ENCODE measurements at regions not wholly inside any gene's neighbourhood (a gene's known extent, or its start where the extent isn't known, plus 50 kb on each side); places are given as distances from the start of the nearest gene placed in this dataset.

GRCh38 chr2:145059343-145059742 lies 539.4 kb upstream of the ZEB2 start:
- in situ Hi-C loops (cut with MboI; ENCODE audit: low pct_unique_long_range_greater_than_20kb, low sequenced_read_pairs, unreplicated experiment), result no loop called here
- no peak for TF ChIP-seq CTCF (IDR thresholded peaks at IDR 0.05; ENCODE audit: extremely low read depth, insufficient read depth, missing control alignments)
- DNase-seq (ENCODE audit: low spot score), result no peak

GRCh38 chr2:145058457-145058856 lies 538.5 kb upstream of the ZEB2 start:
- DNase-seq (ENCODE audit: low spot score), result no peak
- in situ Hi-C loops (cut with MboI; ENCODE audit: low pct_unique_long_range_greater_than_20kb, low sequenced_read_pairs, unreplicated experiment), result no loop called here
- TF ChIP-seq CTCF (IDR thresholded peaks at IDR 0.05; ENCODE audit: extremely low read depth, insufficient read depth, missing control alignments), result no peak

DNA sequence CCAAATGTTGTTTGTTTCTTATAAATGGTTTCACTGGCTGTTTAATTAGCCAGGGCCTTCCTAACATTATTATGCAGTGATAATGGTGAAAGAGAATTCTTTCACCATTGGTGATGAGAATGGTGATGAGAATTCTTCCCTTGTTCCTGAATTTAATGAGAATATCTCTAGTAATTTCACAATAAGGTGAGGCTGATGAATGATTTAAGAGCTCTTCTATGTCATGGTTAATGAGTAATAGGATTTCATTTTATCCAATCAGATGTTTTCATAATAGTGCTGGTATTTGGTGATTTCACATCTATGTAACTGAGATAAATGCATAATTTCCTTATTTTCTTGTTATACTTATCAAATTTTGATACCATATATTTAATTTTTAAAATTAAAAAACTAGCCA lies 535.7 kb upstream of the ZEB2 start:
- in situ Hi-C loops (cut with MboI; ENCODE audit: low pct_unique_long_range_greater_than_20kb, low sequenced_read_pairs, unreplicated experiment), result no loop called here
- DNase-seq (ENCODE audit: low spot score), result no peak
- TF ChIP-seq CTCF (IDR thresholded peaks at IDR 0.05; ENCODE audit: extremely low read depth, insufficient read depth, missing control alignments), result no peak

- DNase-seq (ENCODE audit: low spot score), result no peak
- in situ Hi-C loops (cut with MboI; ENCODE audit: low pct_unique_long_range_greater_than_20kb, low sequenced_read_pairs, unreplicated experiment), result no loop called here
- TF ChIP-seq CTCF (IDR thresholded peaks at IDR 0.05; ENCODE audit: extremely low read depth, insufficient read depth, missing control alignments), result no peak
Observed at GRCh38 chr2:145050134-145050533, 530.2 kb upstream of the ZEB2 start.

- in situ Hi-C loops (cut with MboI; ENCODE audit: low pct_unique_long_range_greater_than_20kb, low sequenced_read_pairs, unreplicated experiment), result no loop called here
- no peak for DNase-seq (ENCODE audit: low spot score)
- TF ChIP-seq CTCF (IDR thresholded peaks at IDR 0.05; ENCODE audit: extremely low read depth, insufficient read depth, missing control alignments), result no peak
Observed at GRCh38 chr2:145049475-145049874, 529.6 kb upstream of the ZEB2 start.

- no peak for TF ChIP-seq CTCF (IDR thresholded peaks at IDR 0.05; ENCODE audit: extremely low read depth, insufficient read depth, missing control alignments)
- no peak for DNase-seq (ENCODE audit: low spot score)
- in situ Hi-C loops (cut with MboI; ENCODE audit: low pct_unique_long_range_greater_than_20kb, low sequenced_read_pairs, unreplicated experiment), result no loop called here
Observed at GRCh38 chr2:145047554-145047953, 527.6 kb upstream of the ZEB2 start.

GRCh38 chr2:145044491-145044890 lies 524.6 kb upstream of the ZEB2 start:
- TF ChIP-seq CTCF (IDR thresholded peaks at IDR 0.05; ENCODE audit: extremely low read depth, insufficient read depth, missing control alignments), result no peak
- no peak for DNase-seq (ENCODE audit: low spot score)
- in situ Hi-C loops (cut with MboI; ENCODE audit: low pct_unique_long_range_greater_than_20kb, low sequenced_read_pairs, unreplicated experiment), result no loop called here

All from GM13977 (cell line).